Esophagus squamous epithelium (tissue), 4 donors: ENCODE measurements at regions not wholly inside any gene's neighbourhood (a gene's known extent, or its start where the extent isn't known, plus 50 kb on each side); places are given as distances from the start of the nearest gene placed in this dataset.

Experiments
- CTCF ChIP-seq, 6 experiments: fragments of 450-650 bp in 4 of 6; fragments of 200-600 bp in 2 of 6; sonication (generic) in 2 of 6; IDR thresholded peaks; one replicate each; pipeline ENCODE4 v1.5.1; 2016 to 2019; ENCODE audit warnings: antibody characterized with exemption in 6 of 6, mild to moderate bottlenecking in 4 of 6, moderate library complexity in 4 of 6
- POLR2A ChIP-seq, 4 donors: fragments of 450-650 bp; IDR thresholded peaks; one replicate each; pipeline ENCODE4 v1.6.1; 2017; ENCODE audit warnings: antibody characterized with exemption in 4 of 4, mild to moderate bottlenecking in 4 of 4, moderate library complexity in 3 of 4

GRCh38 chr13:40878823-40879222 is 89.4 kb downstream of the SLC25A15 start:
- TF ChIP-seq POLR2A (IDR thresholded peaks at IDR 0.05) (no peak), CTCF (IDR thresholded peaks at IDR 0.05) (no peak)
